OCI-LY7 (cell line): ENCODE measurements at regions not wholly inside any gene's neighbourhood (a gene's known extent, or its start where the extent isn't known, plus 50 kb on each side); places are given as distances from the start of the nearest gene placed in this dataset.

Experiments used
- CTCF ChIP-seq: fragments of 200-600 bp; sonication (generic); conservative IDR thresholded peaks from 2 replicates; pipeline ENCODE4 v1.5.1; 2014; ENCODE audit warnings: mild to moderate bottlenecking, antibody characterized with exemption, low read length, moderate library complexity, mixed read lengths
- EZH2phosphoT487 ChIP-seq: fragments of 200-600 bp; sonication (generic); IDR thresholded peaks from 2 replicates; pipeline ENCODE4 v1.6.1; 2018; ENCODE audit warnings: low read depth, borderline replicate concordance, mild to moderate bottlenecking, mixed run types, antibody characterized with exemption, low read length, moderate library complexity, mixed read lengths

GRCh38 chr2:128813352-128814034 is 494.8 kb upstream of the HS6ST1 start:
- TF ChIP-seq CTCF = no peak
- no peak for TF ChIP-seq EZH2phosphoT487
